ENCODE measurements at regions not wholly inside any gene's neighbourhood (a gene's known extent, or its start where the extent isn't known, plus 50 kb on each side); places are given as distances from the start of the nearest gene placed in this dataset.

DNA sequence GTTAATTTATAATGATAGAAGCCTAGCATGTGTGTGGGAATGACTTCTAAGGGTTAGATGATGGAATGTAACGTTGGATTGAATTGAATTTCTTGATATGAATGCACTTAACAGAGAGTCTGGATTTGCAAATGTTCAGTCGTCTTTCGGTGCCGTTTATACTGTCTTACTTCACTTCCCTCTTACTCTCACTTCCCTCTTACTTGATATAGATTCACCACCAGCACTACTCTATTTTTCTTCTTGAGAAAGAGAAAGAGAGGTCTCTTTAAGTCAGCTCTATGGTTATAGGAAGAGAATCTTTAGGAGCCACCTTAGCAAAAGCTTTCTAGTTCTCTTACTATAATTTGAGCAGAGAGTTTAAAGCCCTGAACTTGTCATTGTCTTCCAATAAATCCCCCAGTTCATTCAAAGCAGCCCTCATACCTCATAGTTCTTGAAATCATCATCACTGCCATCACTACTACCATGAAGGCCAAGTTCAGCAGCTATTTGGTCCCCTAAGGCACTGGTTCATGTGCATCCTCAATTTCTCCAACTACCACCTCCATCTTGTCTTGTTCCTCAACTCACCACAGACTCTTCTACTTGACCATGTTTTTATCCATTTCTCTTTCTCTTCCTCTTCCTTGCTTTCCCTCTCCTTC lies 501.7 kb upstream of the TCF4 start:
- TF ChIP-seq, protein P1, sequence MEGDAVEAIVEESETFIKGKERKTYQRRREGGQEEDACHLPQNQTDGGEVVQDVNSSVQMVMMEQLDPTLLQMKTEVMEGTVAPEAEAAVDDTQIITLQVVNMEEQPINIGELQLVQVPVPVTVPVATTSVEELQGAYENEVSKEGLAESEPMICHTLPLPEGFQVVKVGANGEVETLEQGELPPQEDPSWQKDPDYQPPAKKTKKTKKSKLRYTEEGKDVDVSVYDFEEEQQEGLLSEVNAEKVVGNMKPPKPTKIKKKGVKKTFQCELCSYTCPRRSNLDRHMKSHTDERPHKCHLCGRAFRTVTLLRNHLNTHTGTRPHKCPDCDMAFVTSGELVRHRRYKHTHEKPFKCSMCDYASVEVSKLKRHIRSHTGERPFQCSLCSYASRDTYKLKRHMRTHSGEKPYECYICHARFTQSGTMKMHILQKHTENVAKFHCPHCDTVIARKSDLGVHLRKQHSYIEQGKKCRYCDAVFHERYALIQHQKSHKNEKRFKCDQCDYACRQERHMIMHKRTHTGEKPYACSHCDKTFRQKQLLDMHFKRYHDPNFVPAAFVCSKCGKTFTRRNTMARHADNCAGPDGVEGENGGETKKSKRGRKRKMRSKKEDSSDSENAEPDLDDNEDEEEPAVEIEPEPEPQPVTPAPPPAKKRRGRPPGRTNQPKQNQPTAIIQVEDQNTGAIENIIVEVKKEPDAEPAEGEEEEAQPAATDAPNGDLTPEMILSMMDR (conservative IDR thresholded peaks at IDR 0.05 in 1 of 2, IDR thresholded peaks at IDR 0.05 in 1 of 2; ENCODE audit: low read depth in 1 of 2, low read length in 2 of 2), result no peak
- TF ChIP-seq EZH2 (IDR thresholded peaks at IDR 0.05; ENCODE audit: low read length, missing control alignments), result no peak

Data from fibroblast of lung (primary cell).